ENCODE measurements at regions not wholly inside any gene's neighbourhood (a gene's known extent, or its start where the extent isn't known, plus 50 kb on each side); places are given as distances from the start of the nearest gene placed in this dataset.
A peak's percentile ranks its signal among the peaks of the same experiment; 100 is the strongest.

DNA sequence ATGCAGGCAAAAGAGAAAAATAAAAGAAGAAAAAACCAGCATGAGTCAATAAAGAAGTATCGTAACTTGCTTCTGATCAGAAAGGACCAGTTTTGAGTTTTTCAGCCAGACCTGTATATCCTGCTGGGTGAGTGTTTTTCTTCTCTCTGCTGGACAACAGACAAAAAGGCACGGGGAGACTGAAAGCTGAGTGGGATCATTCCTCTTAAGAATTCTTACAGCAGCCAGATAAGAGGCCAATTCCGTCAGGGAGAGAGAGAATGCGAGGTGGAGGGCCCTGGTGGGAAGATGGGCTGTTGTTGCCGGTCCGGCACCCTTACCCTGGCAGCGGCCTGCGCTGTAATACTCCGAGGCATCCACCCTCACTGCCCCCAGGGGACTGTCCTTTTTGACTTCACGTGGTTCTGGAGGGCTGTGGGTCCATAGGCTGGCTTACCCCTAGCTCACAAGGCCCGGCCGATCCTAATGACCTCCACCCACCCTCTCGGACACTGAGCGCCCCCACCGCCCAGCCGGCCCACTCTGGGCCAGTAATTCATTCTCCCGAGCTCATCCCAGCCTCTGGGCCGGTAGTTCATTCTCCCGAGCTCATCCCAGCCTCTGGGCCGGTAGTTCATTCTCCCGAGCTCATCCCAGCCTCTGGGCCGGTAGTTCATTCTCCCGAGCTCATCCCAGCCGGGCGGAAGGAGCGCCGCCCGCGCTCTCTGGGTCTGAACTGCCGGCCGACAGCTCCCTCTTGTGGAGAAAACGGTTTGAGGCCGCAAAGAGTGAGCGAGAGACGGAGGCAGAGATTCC, 118.3 kb upstream of the SIRPA start:
- Mint-ChIP-seq H3K4me1 (ENCODE audit: low read depth) (peaks cover 20% of the 10 kb centered on the region), H3K9me3 (ENCODE audit: low read depth) (no peaks in the 10 kb centered on the region), H3K36me3 (ENCODE audit: low read depth) (no peaks in the 10 kb centered on the region), H3K27ac (ENCODE audit: unreplicated experiment) (peak overlapping the region; percentile 74), H3K27me3 (ENCODE audit: low read depth) (no peaks in the 10 kb centered on the region), H3K4me3 (ENCODE audit: unreplicated experiment) (peak overlapping the region; percentile 85)
- TF ChIP-seq, protein P1, sequence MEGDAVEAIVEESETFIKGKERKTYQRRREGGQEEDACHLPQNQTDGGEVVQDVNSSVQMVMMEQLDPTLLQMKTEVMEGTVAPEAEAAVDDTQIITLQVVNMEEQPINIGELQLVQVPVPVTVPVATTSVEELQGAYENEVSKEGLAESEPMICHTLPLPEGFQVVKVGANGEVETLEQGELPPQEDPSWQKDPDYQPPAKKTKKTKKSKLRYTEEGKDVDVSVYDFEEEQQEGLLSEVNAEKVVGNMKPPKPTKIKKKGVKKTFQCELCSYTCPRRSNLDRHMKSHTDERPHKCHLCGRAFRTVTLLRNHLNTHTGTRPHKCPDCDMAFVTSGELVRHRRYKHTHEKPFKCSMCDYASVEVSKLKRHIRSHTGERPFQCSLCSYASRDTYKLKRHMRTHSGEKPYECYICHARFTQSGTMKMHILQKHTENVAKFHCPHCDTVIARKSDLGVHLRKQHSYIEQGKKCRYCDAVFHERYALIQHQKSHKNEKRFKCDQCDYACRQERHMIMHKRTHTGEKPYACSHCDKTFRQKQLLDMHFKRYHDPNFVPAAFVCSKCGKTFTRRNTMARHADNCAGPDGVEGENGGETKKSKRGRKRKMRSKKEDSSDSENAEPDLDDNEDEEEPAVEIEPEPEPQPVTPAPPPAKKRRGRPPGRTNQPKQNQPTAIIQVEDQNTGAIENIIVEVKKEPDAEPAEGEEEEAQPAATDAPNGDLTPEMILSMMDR (IDR thresholded peaks at IDR 0.05) = peak; percentile 88
- no peak for DNase-seq (ENCODE audit: low spot score)

DNA sequence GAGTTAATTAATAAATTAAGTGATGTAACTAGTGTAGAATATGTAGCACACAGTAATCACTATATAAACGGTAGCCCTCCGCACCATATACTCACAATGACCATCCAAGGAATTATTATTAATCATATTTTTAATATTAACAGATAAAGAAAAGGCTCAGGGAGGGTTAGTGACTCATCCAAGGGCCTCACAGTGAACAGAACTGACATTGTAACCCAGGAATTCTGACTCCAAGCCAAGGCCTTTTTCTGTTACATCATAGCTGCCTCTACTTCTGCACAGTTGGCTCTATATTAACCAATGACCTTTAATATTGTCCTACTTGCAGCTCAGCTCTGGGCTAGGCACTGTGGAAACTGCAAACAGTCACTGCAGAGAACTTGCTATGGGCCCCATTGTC, 117.5 kb upstream of the SIRPG start:
- Mint-ChIP-seq H3K4me3 (ENCODE audit: unreplicated experiment) (no peak overlapping the region), H3K27ac (ENCODE audit: unreplicated experiment) (no peak overlapping the region), H3K36me3 (ENCODE audit: low read depth) (no peaks in the 10 kb centered on the region), H3K4me1 (ENCODE audit: low read depth) (peaks cover 20% of the 10 kb centered on the region), H3K27me3 (ENCODE audit: low read depth) (no peaks in the 10 kb centered on the region), H3K9me3 (ENCODE audit: low read depth) (no peaks in the 10 kb centered on the region)
- TF ChIP-seq, protein P1 (IDR thresholded peaks at IDR 0.05) = no peak
- DNase-seq (ENCODE audit: low spot score) = no peak

DNA sequence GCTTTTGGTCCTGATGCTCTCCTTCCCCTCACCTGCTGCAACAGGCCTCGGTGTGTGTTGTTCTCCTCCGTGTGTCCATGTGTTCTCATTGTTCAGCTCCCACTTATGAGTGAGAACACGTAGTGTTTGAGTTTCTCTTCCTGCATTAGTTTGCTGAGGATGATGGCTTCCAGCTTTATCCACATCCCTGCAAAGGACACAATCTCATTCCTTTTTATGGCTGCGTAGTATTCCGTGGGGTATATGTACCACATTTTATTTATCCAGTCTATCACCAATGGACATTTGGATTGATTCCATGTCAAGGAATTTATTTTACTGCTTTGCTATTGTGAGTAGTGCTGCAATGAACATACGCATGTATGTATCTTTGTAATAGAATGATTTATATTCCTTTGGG, 116.9 kb upstream of the SIRPG start:
- DNase-seq (ENCODE audit: low spot score) = no peak
- TF ChIP-seq, protein P1 (IDR thresholded peaks at IDR 0.05) = no peak
- Mint-ChIP-seq H3K4me3 (ENCODE audit: unreplicated experiment) (no peak overlapping the region), H3K27me3 (ENCODE audit: low read depth) (no peaks in the 10 kb centered on the region), H3K4me1 (ENCODE audit: low read depth) (peaks cover 20% of the 10 kb centered on the region), H3K36me3 (ENCODE audit: low read depth) (no peaks in the 10 kb centered on the region), H3K27ac (ENCODE audit: unreplicated experiment) (no peak overlapping the region), H3K9me3 (ENCODE audit: low read depth) (no peaks in the 10 kb centered on the region)

DNA sequence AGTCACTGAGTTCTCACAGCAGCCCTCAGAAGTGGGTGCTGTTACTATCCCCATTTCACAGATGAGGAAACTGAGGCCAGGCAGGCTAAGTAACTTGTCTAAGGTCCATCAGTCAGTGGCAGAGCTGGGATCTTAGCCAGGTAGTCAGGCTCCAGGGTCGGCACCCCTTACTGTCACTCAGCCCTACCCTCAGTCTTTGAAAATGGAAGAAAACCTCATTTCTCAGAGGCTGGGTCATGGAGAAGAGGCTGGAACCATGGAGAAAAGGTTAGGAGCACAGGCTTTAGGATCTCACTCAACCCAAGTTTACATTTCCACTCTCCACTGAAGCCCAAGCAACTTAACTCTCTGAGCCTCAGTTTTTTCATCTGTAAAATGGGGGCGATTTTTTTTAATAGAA, 116.2 kb upstream of the SIRPG start:
- TF ChIP-seq, protein P1 (IDR thresholded peaks at IDR 0.05) = no peak
- DNase-seq (ENCODE audit: low spot score) = no peak
- Mint-ChIP-seq H3K4me1 (ENCODE audit: low read depth) (peaks cover 20% of the 10 kb centered on the region), H3K4me3 (ENCODE audit: unreplicated experiment) (no peak overlapping the region), H3K27ac (ENCODE audit: unreplicated experiment) (no peak overlapping the region), H3K36me3 (ENCODE audit: low read depth) (no peaks in the 10 kb centered on the region), H3K9me3 (ENCODE audit: low read depth) (no peaks in the 10 kb centered on the region), H3K27me3 (ENCODE audit: low read depth) (no peaks in the 10 kb centered on the region)

DNA sequence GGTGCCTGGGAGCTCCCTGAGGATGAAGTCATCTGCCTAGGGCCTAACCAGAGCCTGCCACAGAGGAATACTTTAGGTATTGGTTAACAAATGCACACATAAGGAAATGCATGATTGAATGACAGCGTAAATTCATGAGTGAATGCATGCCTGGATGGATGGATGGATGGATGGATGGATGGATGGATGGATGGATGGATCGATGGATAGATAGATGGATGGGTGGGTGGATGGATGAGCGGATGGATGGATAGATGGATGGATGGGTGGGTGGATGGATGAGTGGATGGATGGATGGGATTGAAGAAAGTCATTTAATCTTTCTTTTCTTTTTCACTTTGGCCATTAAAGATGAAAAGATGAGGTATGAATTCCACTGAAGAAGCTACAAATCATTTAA, 111.9 kb upstream of the SIRPG start:
- no peaks in the 10 kb centered on the region for H3K9me3 Mint-ChIP-seq (ENCODE audit: low read depth)
- no peaks in the 10 kb centered on the region for H3K36me3 Mint-ChIP-seq (ENCODE audit: low read depth)
- TF ChIP-seq, protein P1 (IDR thresholded peaks at IDR 0.05) = no peak
- H3K27ac Mint-ChIP-seq (ENCODE audit: unreplicated experiment) = no peak overlapping the region
- H3K27me3 Mint-ChIP-seq (ENCODE audit: low read depth) = no peaks in the 10 kb centered on the region
- peaks cover 1% of the 10 kb centered on the region for H3K4me1 Mint-ChIP-seq (ENCODE audit: low read depth)
- H3K4me3 Mint-ChIP-seq (ENCODE audit: unreplicated experiment) = no peak overlapping the region
- DNase-seq (ENCODE audit: low spot score) = no peak

All from chondrocyte (in vitro differentiated cells).